Activated gamma-delta T cell treated with Interleukin-2 at 50 U/mL for 16 hours (primary cell): ENCODE measurements at regions not wholly inside any gene's neighbourhood (a gene's known extent, or its start where the extent isn't known, plus 50 kb on each side); places are given as distances from the start of the nearest gene placed in this dataset.

Experiments
- DNase-seq: peaks from one replicate; pipeline ENCODE4 v3.0.0-alpha.2; 2020

DNA sequence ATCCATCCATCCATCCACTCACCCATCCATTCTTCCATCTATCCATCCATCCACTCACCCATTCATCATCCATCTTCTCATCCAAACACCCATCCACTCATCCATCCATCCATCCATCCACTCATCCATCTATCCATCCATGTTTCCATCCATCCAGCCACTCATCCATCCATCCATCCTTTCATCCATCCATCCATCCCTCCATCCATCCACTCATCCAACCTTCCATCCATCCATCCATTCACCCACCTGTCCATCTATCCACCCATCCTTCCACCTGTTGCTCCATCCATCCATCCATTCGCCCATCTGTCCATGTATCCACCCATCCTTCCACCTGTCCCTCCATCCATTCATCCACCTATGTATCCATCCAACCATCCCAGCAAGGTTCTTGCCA, 378.4 kb upstream of the PFKP start:
- no peak for DNase-seq

GRCh38 chr10:2686691-2687090, 380.7 kb upstream of the PFKP start:
- no peak for DNase-seq

- DNase-seq: no peak
Observed at GRCh38 chr10:2682491-2682890, 384.9 kb upstream of the PFKP start.

GRCh38 chr10:2681891-2682290, 385.5 kb upstream of the PFKP start:
- no peak for DNase-seq

GRCh38 chr10:2680821-2681220, 386.5 kb upstream of the PFKP start:
- no peak for DNase-seq

DNA sequence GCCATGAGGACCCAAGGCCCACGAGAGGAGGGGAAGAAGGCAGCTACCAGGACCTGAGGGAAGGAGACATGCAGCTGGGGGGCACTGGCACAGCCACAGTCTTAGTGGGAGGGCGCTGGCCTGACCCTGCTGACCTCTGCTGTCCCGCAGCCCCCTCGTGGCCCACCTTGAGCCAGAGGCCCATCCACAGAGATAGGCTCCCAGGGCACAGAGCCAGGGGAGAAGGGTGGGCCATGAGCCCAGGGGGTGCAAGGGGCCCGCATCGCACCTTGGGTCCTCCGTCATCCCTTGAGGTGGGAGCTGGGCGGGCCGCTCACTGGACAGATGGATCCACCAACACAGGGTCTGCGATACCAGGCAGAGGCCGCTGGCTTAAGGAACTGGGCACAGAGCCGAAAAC, 387.7 kb upstream of the PFKP start:
- DNase-seq: no peak

- no peak for DNase-seq
Observed at GRCh38 chr10:2676455-2676854, 390.9 kb upstream of the PFKP start.

DNA sequence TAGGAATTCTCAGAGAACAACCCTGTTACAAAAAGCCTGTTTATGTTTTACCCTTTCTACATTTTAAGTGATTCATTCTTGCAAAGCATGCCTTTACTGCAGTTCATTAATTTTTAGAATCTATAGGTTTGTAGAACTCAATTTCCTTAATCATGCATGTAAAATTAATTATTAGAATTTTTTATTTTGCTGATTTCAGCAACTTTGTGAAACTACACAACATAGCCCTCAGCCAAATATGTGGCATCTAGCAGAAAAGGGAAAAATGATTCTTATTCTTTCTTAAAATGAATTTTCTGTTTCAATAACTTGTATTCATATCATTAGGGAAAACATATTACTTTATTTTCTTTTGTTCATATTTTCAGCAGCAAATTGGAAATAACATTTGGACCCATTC, 392.9 kb upstream of the PFKP start:
- no peak for DNase-seq

- no peak for DNase-seq
Observed at GRCh38 chr10:2670864-2671263, 396.5 kb upstream of the PFKP start.

GRCh38 chr10:2665772-2666171, 401.6 kb upstream of the PFKP start:
- no peak for DNase-seq

DNA sequence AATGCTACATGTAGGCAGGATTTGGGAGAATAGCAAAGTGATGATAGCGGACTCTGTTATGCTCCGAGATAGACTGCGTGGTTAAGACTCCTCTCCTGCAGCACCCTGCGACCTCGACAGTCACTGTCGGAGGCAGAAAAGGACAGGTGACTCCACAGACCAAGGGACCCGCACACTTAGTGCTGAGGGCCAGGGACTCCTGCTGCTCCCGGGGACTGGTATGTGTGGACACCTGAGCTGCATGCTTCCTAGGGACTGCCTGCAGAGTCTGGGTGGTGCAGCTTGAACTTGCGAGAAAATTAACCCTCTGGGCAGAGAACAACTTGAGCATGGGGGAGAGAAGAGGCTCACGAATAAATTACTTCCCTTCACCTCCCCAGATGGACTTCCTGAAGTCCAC, 407.1 kb upstream of the PFKP start:
- DNase-seq: no peak

GRCh38 chr10:2659660-2660209, 407.6 kb upstream of the PFKP start:
- no peak for DNase-seq

DNA sequence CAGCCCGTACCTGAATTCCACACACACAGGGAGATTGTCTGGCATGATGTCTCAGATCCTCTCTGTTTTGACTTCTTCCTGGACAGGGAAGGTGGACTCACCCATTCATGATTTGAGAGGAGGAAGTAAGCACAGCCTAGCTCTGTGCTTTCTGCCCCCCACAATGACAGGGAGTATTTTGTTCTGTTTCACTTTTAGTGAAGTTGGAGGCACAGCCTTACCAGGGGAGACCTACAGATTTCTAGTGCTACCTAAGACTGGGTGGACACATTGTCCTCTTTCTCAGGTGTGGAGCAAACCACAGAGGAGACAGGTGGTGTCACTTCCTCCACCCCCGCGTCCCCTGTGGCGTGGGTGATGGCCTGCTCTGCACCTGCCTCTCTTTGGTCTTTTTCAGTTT, 408.6 kb upstream of the PFKP start:
- DNase-seq: no peak

- no peak for DNase-seq
Observed at GRCh38 chr10:2650328-2650727, 417.0 kb upstream of the PFKP start.

DNA sequence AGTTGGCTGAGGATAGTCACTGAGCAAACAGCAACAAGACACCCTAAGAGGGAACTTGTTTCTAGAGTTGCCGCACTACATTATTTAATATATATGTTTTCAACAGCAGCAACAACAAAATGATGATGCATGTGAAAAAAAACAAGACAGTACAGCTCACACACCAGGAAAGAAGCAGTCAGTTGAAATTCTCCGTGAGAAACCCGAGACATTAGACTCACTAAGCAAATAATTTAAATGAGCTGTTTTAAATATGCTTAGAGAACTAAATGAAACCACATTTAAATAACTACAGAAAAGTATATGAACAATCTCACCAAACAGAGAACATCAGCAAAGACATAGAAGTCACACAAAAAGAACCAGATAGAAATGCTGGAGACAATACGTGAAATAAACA, 426.3 kb upstream of the PFKP start:
- no peak for DNase-seq

DNA sequence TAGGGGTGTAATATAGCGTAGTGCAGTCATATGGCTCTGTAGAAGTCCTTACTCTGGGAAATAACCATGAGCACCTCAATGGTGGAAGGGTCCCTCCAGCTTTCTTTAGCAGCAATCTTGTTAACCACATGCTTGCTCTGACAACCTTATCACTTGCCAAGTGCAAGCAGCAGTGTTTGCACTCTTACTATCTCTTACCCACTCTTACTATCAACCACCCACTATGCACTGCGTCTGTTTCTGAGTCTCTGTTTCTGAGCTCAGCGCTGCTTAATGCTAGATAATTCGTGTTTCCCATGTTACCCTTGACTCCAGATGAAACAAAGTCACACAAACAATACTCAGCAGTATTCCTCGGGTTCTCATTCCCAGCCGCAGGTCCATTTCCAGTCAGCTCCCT, 433.7 kb upstream of the PFKP start:
- no peak for DNase-seq

DNA sequence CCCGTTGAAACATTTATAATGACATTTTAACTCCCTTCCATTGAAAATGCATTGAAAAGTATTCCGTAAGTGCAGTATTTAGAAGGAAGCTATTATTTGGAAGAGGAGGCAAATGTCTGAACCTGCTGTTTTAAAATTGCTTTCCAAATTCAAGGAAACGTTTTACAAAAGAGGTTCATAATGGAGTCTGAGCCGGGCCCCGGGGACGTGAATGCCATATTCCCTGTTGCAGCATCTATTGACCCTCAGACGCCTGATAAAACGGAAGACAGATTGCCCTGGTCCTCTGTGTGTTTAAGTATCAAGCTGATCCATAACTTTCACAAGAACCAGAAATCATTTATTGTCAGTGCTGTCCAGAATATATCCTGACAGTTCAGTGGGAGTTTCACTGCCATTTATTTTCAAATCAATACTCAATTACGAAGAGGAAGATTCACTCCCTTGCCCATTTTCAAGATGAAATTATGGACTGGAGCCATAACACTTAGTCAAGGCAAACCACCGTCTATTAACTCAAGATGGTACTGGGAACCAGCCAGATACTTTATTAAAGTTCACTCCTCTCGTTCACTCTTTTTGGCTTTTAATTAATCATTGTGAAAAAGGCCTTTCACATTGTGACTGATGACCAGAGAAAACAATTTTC, 435.7 kb upstream of the PFKP start:
- no peak for DNase-seq

DNA sequence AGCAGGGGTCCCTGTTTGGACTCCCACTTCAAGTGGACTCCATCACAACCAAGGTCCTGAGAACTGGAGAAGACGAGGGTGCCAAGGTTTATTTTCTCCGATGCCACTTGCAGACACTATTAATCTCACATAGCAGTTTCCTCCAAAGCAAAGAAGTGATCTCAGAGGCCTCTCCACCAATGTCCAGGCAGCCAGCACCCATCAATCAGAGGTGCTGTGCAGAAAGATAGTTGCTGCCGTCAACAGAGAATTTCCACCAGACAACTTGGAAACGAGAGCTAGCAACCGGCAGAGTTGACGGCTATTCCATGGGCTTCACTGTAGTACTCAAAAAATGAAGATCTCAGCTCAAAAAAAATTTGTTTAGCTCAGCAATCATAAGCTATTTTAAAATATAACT, 438.6 kb upstream of the PFKP start:
- DNase-seq: no peak

DNA sequence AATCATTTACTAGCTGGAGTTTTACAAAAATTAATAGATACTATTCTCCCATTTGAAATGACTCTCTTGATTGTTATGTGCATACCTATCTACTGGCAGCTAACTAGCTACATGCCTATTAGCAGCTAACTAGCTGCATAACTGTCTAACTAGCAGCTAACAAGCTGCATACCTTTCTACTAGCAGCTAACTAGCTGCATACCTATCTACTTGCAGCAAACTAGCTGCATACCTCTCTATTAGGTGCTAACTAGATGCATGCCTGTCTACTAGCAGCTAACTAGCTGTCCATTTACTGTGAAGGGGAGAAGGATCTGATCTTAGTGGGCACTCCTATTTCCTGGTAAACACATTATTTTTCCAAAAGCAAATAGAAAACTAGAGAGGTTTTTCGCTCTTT, 439.4 kb upstream of the PFKP start:
- no peak for DNase-seq

- DNase-seq: no peak
Observed at GRCh38 chr10:2625094-2625493, 442.3 kb upstream of the PFKP start.

- no peak for DNase-seq
Observed at GRCh38 chr10:2623675-2624274, 443.6 kb upstream of the PFKP start.

DNA sequence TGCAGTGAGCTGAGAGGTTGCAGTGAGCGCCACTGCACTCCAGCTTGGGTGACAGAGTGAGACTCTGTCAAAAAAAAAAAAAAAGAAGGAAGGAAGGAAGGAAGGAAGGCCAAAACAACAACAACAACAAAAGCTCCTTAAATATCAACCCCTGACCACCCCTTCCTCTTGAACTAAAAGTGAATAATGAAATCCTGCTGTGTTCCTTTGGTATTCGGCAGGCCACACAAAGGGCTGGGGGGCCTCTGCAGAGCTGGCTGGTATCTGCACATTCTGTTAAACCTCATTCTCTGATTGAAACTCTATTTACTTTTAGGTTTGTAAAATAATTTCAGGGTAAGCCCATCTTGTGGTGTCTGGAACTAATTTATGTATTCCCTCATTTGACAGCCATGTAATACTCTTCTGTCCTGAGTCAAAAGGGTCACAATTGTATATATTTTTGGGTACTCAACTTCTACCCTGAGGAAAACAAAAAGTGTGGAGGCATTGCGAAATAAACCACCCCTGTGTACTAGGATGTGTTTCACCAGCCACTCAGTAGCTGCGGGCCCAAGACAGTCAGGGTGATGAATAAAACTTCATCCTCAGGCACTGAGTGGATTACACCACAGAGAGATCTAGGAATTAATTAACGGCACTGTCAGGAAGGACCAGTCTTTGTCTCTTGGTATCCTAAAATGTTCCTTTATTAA, 446.4 kb upstream of the PFKP start:
- DNase-seq: no peak

DNA sequence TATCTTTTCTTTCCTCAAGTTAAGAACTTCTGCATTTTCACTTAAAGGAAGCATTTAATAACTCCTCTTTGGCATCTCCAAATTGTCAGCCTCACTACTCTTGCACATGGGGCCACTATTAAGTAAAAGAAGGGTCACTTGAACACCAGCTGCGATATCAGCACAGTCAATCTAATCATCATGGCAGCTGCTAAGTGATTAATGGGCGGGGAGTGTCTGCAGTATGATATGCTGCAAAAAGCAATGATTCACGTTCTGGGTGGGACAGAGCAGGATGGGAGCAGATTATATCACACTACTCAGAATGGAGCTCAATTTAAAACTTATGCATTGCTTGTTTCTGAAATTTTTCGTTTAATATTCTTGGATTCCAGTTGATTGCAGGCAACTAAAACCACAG, 447.4 kb upstream of the PFKP start:
- DNase-seq: no peak

DNA sequence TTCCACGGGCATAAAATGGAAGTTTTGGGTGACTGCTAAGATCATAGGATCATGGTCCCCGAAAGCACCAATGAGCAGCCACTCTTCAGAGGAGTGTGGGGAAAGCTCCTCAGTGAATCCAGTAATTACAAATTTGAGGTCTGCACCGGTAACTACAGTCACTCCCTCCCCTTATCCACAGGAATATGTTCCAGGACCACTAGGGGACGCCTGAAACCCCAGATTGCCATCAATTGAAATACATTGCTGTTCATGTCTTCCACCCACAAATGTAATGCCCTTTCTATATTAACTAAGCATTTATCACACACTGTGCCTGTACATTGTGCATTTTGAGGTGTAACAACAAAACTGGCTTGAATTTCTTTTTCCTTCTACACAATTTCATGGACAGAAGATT, 447.9 kb upstream of the PFKP start:
- DNase-seq: no peak
